A549 (cell line): ENCODE measurements at regions not wholly inside any gene's neighbourhood (a gene's known extent, or its start where the extent isn't known, plus 50 kb on each side); places are given as distances from the start of the nearest gene placed in this dataset.

ENCODE experiments used
- ATAC-seq, 2 experiments: fragments of 200-7000 bp in 1 of 2; fragments of >200 bp in 1 of 2; cut with Nextera tagmentation in 1 of 2; cut with Tn5 transposase in 1 of 2; 3 replicates each; pipeline versions ENCODE4 v1.8.0 to v1.9.1; 2018 to 2020; ENCODE audit warnings: mild to moderate bottlenecking in 1 of 2, moderate library complexity in 1 of 2
- CTCF ChIA-PET: fragments of 300-600 bp; sonication (Branson Sonifier 250); formaldehyde crosslinking; extraction: SDS; loops from one replicate; lab custom pipeline; 2021; ENCODE audit warnings: antibody characterized with exemption, inconsistent platforms; lab: Yijun Ruan, JAX
- POLR2A ChIA-PET: fragments of 350-600 bp; formaldehyde crosslinking; extraction: SDS; loops from one replicate; lab custom pipeline; 2021; ENCODE audit warnings: antibody characterized with exemption, inconsistent platforms; lab: Yijun Ruan, JAX
- DNase-seq, 2 experiments: peaks; one replicate each; pipeline versions ENCODE4 v3.0.0 to v3.0.0-alpha.2; 2011 to 2016; ENCODE audit warnings: low read depth in 1 of 2, low spot score in 1 of 2
- FAIRE-seq: peaks from 2 replicates; lab custom pipeline; 2011; peaks lifted over from hg19 to GRCh38; lab: Jason Lieb, UNC
- H3K27ac ChIP-seq, 2 experiments: fragments of >200 bp; sonication (Bioruptor Twin); formaldehyde crosslinking; 3 replicates each; pipeline ENCODE4 v1.5.1; 2016 to 2017
- H3K4me1 ChIP-seq: fragments of >200 bp; sonication (Bioruptor Twin); formaldehyde crosslinking; 3 replicates; pipeline ENCODE4 v1.6.1; 2016
- H3K4me2 ChIP-seq: fragments of >200 bp; sonication (Bioruptor Twin); formaldehyde crosslinking; 3 replicates; pipeline ENCODE4 v1.6.1; 2016
- H3K4me3 ChIP-seq: fragments of >200 bp; sonication (Bioruptor Twin); formaldehyde crosslinking; 3 replicates; pipeline ENCODE4 v1.5.1; 2016
- H3K9me3 ChIP-seq: fragments of >200 bp; sonication (Bioruptor Twin); formaldehyde crosslinking; 3 replicates; pipeline ENCODE4 v1.6.1; 2016
- BHLHE40 ChIP-seq: IDR thresholded peaks from 2 replicates; pipeline ENCODE4 v1.6.1; 2012; ENCODE audit warnings: low read depth, low read length, inconsistent platforms
- EHMT2 ChIP-seq: fragments of 200-600 bp; sonication (generic); IDR thresholded peaks from 2 replicates; pipeline ENCODE4 v1.6.1; 2016; ENCODE audit warnings: antibody characterized with exemption, low read depth, mild to moderate bottlenecking, moderate library complexity
- EP300 ChIP-seq, 2 experiments: fragments of >200 bp; sonication (Bioruptor Twin); formaldehyde crosslinking; IDR thresholded peaks; 2 replicates in 1 of 2; 3 replicates in 1 of 2; pipeline ENCODE4 v1.6.1; 2016 to 2017
- ESRRA ChIP-seq: fragments of 150-350 bp; IDR thresholded peaks from 2 replicates; pipeline ENCODE4 v1.6.1; 2014; ENCODE audit warnings: mild to moderate bottlenecking, low read length, borderline replicate concordance
- FOSB ChIP-seq: fragments of 250-450 bp; sonication (Bioruptor Pico); IDR thresholded peaks from 2 replicates; pipeline ENCODE4 v1.5.0; 2020; ENCODE audit warnings: mild to moderate bottlenecking, moderate library complexity
- GATA3 ChIP-seq: IDR thresholded peaks from 2 replicates; pipeline ENCODE4 v1.6.1; 2012; ENCODE audit warnings: borderline replicate concordance
- HDAC2 ChIP-seq: fragments of 200-600 bp; sonication (generic); IDR thresholded peaks from 2 replicates; pipeline ENCODE4 v1.6.1; 2016
- HOXA7 ChIP-seq: fragments of 250-450 bp; sonication (Bioruptor Pico); IDR thresholded peaks from 2 replicates; pipeline ENCODE4 v1.5.0; 2020; ENCODE audit warnings: mild to moderate bottlenecking, moderate library complexity
- HOXB13 ChIP-seq: fragments of 250-450 bp; sonication (Bioruptor Pico); IDR thresholded peaks from 2 replicates; pipeline ENCODE4 v1.5.0; 2020; ENCODE audit warnings: low read depth, mild to moderate bottlenecking, moderate library complexity
- HOXB5 ChIP-seq: fragments of 250-450 bp; sonication (Bioruptor Pico); IDR thresholded peaks from 2 replicates; pipeline ENCODE4 v1.5.0; 2020; ENCODE audit warnings: mild to moderate bottlenecking, moderate library complexity
- JUN ChIP-seq, 2 experiments: fragments of >200 bp; sonication (Bioruptor Twin); formaldehyde crosslinking; IDR thresholded peaks; 2 replicates in 1 of 2; 3 replicates in 1 of 2; pipeline ENCODE4 v1.6.1; 2016 to 2017
- KDM5A ChIP-seq: fragments of 200-600 bp; sonication (generic); IDR thresholded peaks from 2 replicates; pipeline ENCODE4 v1.6.1; 2016; ENCODE audit warnings: antibody characterized with exemption, mild to moderate bottlenecking
- NPAS2 ChIP-seq: fragments of 250-450 bp; sonication (Bioruptor Pico); IDR thresholded peaks from 2 replicates; pipeline ENCODE4 v1.8.0; 2022; ENCODE audit warnings: mild to moderate bottlenecking, moderate library complexity, borderline replicate concordance
- RARB ChIP-seq: fragments of 250-450 bp; sonication (Bioruptor Pico); IDR thresholded peaks from 2 replicates; pipeline ENCODE4 v1.8.0; 2021; ENCODE audit warnings: mild to moderate bottlenecking, moderate library complexity
- RCOR1 ChIP-seq: fragments of 150-350 bp; IDR thresholded peaks from 2 replicates; pipeline ENCODE4 v1.6.1; 2014; ENCODE audit warnings: antibody characterized with exemption, low read length, low read depth
- RFX5 ChIP-seq: fragments of 450-650 bp; IDR thresholded peaks from 2 replicates; pipeline ENCODE4 v1.7.1; 2014; ENCODE audit warnings: antibody characterized with exemption, mild to moderate bottlenecking, moderate library complexity
- SMC3 ChIP-seq: fragments of >200 bp; sonication (Bioruptor Twin); formaldehyde crosslinking; IDR thresholded peaks from 3 replicates; pipeline ENCODE4 v1.6.1; 2018; ENCODE audit warnings: inconsistent platforms
- TFCP2L1 ChIP-seq: fragments of 250-450 bp; sonication (Bioruptor Pico); IDR thresholded peaks from 2 replicates; pipeline ENCODE4 v1.5.0; 2021; ENCODE audit warnings: mild to moderate bottlenecking
- ZFP36 ChIP-seq: fragments of 450-650 bp; IDR thresholded peaks from 2 replicates; pipeline ENCODE4 v1.6.1; 2014; ENCODE audit warnings: borderline replicate concordance; ENCODE audit not compliant: partially characterized antibody
- ZNF302 ChIP-seq: fragments of 250-450 bp; sonication (Bioruptor Pico); IDR thresholded peaks from 2 replicates; pipeline ENCODE4 v1.9.0; 2021; ENCODE audit warnings: inconsistent platforms, mild to moderate bottlenecking, moderate library complexity
- WGBS: methylation state at CpG from one replicate; pipeline ENCODE4 v1.1.6; 2017; ENCODE audit errors: missing lambda C conversion rate; 5-methylcytosine and 5-hydroxymethylcytosine counted together
- TF ChIP-seq, protein P1 (sequence below): fragments of 250-450 bp; sonication (Bioruptor Pico); IDR thresholded peaks from 2 replicates; pipeline ENCODE4 v1.5.0; 2020; ENCODE audit warnings: low read depth, mild to moderate bottlenecking, moderate library complexity

DNA sequence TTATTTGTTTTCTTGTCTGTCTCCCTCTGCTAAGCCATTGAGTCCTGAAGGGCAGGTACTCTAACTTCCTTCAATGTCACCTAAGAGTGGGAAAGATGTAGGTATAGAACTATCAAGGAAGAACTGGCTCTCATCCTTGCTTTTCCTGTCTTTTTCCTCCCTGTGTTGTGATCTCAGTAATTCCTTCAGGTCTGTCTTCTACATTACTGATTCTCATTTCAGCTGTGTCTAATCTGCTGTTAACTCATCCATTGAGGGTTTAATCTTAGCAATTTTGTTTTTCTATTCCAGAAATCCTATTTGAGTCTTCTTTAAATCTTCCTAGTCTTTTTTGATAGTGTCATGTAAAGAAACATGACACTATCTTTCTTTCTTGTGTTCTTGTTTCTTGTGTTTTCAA is 124.5 kb upstream of the PLXNC1 start:
- H3K4me1 ChIP-seq: no peaks in the 10 kb centered on the region
- no peak for ATAC-seq
- ChIA-PET POLR2A (no interaction called here), CTCF (interaction anchor here (1.0 to 1.1 kb wide), 2 partner anchors 19 to 78 kb away, joined by 3 to 4 read pairs; no protein-coding TSS in a partner anchor)
- peaks cover 26% of the 10 kb centered on the region for H3K9me3 ChIP-seq
- H3K27ac ChIP-seq: no peak overlapping the region
- no peak for FAIRE-seq
- DNase-seq: no peak
- no peak overlapping the region for H3K4me3 ChIP-seq
- H3K4me2 ChIP-seq: no peak overlapping the region
- TF ChIP-seq ZFP36: no peak

DNA sequence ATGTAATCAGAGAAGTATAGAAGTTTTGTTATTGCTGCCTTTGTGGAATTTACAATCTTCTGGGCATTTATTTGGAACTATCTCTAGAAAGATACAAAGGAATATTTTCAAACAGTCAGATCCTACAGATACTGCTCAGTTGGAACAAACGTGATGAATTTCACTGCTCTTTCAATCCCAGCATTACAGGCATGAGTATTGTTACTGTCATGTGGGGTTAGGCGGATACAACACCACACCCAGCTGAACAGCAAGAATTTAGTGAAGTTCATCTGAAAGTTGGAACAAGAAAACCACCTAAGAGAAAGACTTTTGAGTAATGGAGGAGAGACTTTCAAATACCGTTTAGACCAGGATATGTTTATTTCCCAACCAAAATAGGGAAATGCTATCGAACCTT is 123.3 kb upstream of the PLXNC1 start:
- FAIRE-seq (peak; percentile 32), ATAC-seq (no peak)

DNA sequence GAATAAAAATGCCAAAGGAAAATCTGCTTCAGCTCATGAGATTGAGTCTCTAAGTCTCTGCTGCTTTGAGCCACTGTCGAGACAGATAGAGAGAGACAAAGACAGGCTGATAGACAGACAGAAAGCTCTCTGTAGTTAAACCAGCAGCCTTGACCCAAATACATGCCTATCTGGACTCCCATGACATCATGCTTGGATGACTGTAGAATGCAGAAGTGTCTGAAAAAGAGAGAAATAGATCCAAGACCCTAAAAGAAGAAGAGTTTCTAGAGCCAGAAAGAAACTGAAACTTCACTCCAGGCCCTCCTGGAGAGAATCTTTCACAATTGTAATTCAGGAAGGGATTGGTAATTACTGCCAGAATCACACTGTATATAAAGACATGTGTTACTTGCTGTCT is 122.6 kb upstream of the PLXNC1 start:
- DNase-seq (no peak), FAIRE-seq (no peak), ATAC-seq (no peak)
- ChIA-PET POLR2A (no interaction called here), CTCF (interaction anchor here (0.6 kb wide), 1 partner anchor 387 kb away, joined by 3 read pairs; no protein-coding TSS in a partner anchor)
- WGBS: 5% methylated on average over 1 of the region's 1 CpG
- Histone ChIP-seq H3K4me3 (no peak overlapping the region), H3K4me1 (no peaks in the 10 kb centered on the region), H3K9me3 (peaks cover 21% of the 10 kb centered on the region), H3K27ac (no peak overlapping the region), H3K4me2 (no peak overlapping the region)
- no peak for TF ChIP-seq BHLHE40
- no peak for TF ChIP-seq RCOR1
- no peak for TF ChIP-seq HDAC2
- TF ChIP-seq NPAS2 (CRISPR knock-in tag): no peak

More for the DNA sequence above, 123.3 kb upstream of the PLXNC1 start:
- peaks cover 21% of the 10 kb centered on the region for H3K9me3 ChIP-seq
- no peak overlapping the region for H3K4me3 ChIP-seq
- TF ChIP-seq HOXB5 (CRISPR knock-in tag) (no peak), SMC3 (no peak), HOXA7 (CRISPR knock-in tag) (no peak), ESRRA (no peak), EHMT2 (no peak)
- H3K4me2 ChIP-seq: no peak overlapping the region
- no peaks in the 10 kb centered on the region for H3K4me1 ChIP-seq
- 17% methylated on average over 4 of the region's 4 CpGs for WGBS
- no peak for DNase-seq
- no peak overlapping the region for H3K27ac ChIP-seq
- POLR2A ChIA-PET: no interaction called here
- CTCF ChIA-PET: no interaction called here

DNA sequence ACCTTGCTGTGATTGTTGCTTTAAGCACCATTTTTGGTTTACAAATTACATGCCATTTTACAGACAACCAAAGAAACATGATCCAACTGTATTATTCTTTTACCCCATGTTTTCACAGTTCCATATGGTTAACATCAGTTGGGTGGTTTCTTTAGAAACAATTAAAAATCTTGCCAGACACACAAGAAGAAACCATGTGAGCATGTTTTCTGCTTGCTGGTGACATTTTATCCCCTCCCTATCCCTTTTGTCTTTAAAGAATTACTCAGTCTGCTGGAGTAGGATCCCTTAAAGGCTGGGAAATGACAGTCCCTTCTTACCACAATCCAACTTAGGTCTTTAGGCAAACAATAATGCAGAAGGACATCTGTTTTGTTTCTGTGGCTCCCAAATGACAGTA is 121.8 kb upstream of the PLXNC1 start:
- POLR2A ChIA-PET: no interaction called here
- Histone ChIP-seq H3K9me3 (peaks cover 21% of the 10 kb centered on the region), H3K4me3 (no peak overlapping the region), H3K4me2 (no peak overlapping the region), H3K4me1 (no peaks in the 10 kb centered on the region), H3K27ac (no peak overlapping the region)
- CTCF ChIA-PET: no interaction called here
- ATAC-seq: no peak
- no peak for FAIRE-seq
- no peak for TF ChIP-seq KDM5A
- TF ChIP-seq, protein P1, sequence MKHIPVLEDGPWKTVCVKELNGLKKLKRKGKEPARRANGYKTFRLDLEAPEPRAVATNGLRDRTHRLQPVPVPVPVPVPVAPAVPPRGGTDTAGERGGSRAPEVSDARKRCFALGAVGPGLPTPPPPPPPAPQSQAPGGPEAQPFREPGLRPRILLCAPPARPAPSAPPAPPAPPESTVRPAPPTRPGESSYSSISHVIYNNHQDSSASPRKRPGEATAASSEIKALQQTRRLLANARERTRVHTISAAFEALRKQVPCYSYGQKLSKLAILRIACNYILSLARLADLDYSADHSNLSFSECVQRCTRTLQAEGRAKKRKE: no peak
- no peak for TF ChIP-seq RFX5
- no peak for TF ChIP-seq TFCP2L1 (CRISPR knock-in tag)
- no peak for TF ChIP-seq ZNF302 (CRISPR knock-in tag)
- no peak for TF ChIP-seq EP300 (IDR thresholded peaks at IDR 0.05)
- TF ChIP-seq HOXB13 (CRISPR knock-in tag): no peak
- TF ChIP-seq JUN (IDR thresholded peaks at IDR 0.05): no peak
- TF ChIP-seq GATA3: no peak
- TF ChIP-seq RARB (CRISPR knock-in tag): no peak
- no peak for TF ChIP-seq FOSB (CRISPR knock-in tag)
- no peak for DNase-seq
